NCI-H1092 treated with DMSO at 0.1 percent for 48 hours (cell line): ENCODE measurements at regions not wholly inside any gene's neighbourhood (a gene's known extent, or its start where the extent isn't known, plus 50 kb on each side); places are given as distances from the start of the nearest gene placed in this dataset.

ENCODE experiments used
- DNase-seq: peaks from one replicate; lab custom pipeline; 2025; lab: John Stamatoyannopoulos, UW

- no peak for DNase-seq
Measured at GRCh38 chr5:2009986-2010914, 127.5 kb upstream of the IRX4 start.

GRCh38 chr5:2008851-2009629 is 126.3 kb upstream of the IRX4 start:
- no peak for DNase-seq

- no peak for DNase-seq
Measured at GRCh38 chr5:2007878-2008501, 125.3 kb upstream of the IRX4 start.

GRCh38 chr5:2007496-2007877 is 124.8 kb upstream of the IRX4 start:
- no peak for DNase-seq

GRCh38 chr5:2006971-2007291 is 124.2 kb upstream of the IRX4 start:
- DNase-seq, result no peak

- no peak for DNase-seq
Measured at GRCh38 chr5:2006193-2006970, 123.7 kb upstream of the IRX4 start.

- no peak for DNase-seq
Measured at GRCh38 chr5:2005101-2006041, 122.6 kb upstream of the IRX4 start.

GRCh38 chr5:2003690-2004365 is 121.1 kb upstream of the IRX4 start:
- DNase-seq, result no peak

- no peak for DNase-seq
Measured at GRCh38 chr5:2003206-2003605, 120.5 kb upstream of the IRX4 start.

- no peak for DNase-seq
Measured at GRCh38 chr5:2001300-2001699, 118.6 kb upstream of the IRX4 start.

- no peak for DNase-seq
Measured at GRCh38 chr5:2000591-2000990, 117.9 kb upstream of the IRX4 start.

GRCh38 chr5:1999794-2000193 is 117.1 kb upstream of the IRX4 start:
- DNase-seq, result no peak

- no peak for DNase-seq
Measured at GRCh38 chr5:1998716-1999317, 116.1 kb upstream of the IRX4 start.

GRCh38 chr5:1998348-1998669 is 115.6 kb upstream of the IRX4 start:
- no peak for DNase-seq

GRCh38 chr5:1997640-1998347 is 115.1 kb upstream of the IRX4 start:
- no peak for DNase-seq

GRCh38 chr5:1995491-1995890 is 112.8 kb upstream of the IRX4 start:
- no peak for DNase-seq

- DNase-seq, result no peak
Measured at GRCh38 chr5:1987471-1987870, 104.7 kb upstream of the IRX4 start.

- no peak for DNase-seq
Measured at GRCh38 chr5:1985781-1986180, 103.1 kb upstream of the IRX4 start.

GRCh38 chr5:1983919-1984695 is 101.4 kb upstream of the IRX4 start:
- DNase-seq, result no peak
